ENCODE measurements at regions not wholly inside any gene's neighbourhood (a gene's known extent, or its start where the extent isn't known, plus 50 kb on each side); places are given as distances from the start of the nearest gene placed in this dataset.

DNA sequence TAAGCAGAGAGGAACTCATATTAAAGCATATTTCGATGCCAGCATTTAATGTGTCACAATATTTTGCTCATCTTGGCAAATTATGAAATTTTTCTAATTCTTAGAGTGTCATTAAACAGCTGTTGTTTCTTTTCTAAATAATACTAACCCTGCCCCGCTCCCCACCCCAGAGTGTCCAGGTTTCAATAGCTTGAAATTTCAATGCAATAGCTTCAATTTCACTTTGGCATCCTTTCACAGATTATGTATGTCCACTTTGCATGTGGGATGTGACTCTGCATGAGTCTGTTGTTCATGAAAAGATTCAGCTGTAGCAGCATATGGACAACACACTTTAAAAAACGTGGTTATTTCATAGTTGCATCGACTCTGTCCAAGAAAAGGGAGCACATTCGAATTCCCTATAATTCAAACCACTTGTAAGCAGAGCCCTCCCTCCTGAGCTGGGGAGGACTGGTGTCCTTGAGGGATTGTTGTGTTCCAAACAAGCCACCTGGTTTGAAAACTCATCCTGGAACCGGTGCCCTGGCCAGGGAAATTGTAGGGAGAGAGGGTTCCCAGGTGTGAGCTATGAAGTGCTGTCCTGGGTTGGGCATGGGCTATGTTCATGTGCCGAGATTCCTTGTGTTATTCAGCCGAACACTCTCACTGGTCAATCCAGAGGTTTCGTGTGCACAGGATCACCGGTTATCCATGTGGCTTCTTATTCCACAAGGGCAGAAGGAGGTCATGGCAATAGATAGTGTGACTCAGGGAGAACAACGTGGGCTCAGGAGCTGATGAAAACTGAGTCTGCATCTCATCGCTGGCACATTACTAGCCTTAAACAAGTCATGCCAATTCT is 64.6 kb upstream of the CREB5 start:
- no peak overlapping the region for H3K4me3 ChIP-seq
- no peak for TF ChIP-seq CTCF (IDR thresholded peaks at IDR 0.05)
- TF ChIP-seq POLR2A (IDR thresholded peaks at IDR 0.05): no peak
- no peak for TF ChIP-seq POLR2AphosphoS5 (IDR thresholded peaks at IDR 0.05)
- H3K27ac ChIP-seq: peak overlapping the region; percentile 40 to 64
- H3K27me3 ChIP-seq: no peaks in the 10 kb centered on the region
- H3K36me3 ChIP-seq: no peaks in the 10 kb centered on the region
- intact Hi-C loops (cut with DNase I; ENCODE audit: low total_unique reads): no loop called here
- H3K4me1 ChIP-seq: no peaks in the 10 kb centered on the region
- no peak for DNase-seq (ENCODE audit: low spot score in 2 of 2)
- H3K9me3 ChIP-seq: no peaks in the 10 kb centered on the region

DNA sequence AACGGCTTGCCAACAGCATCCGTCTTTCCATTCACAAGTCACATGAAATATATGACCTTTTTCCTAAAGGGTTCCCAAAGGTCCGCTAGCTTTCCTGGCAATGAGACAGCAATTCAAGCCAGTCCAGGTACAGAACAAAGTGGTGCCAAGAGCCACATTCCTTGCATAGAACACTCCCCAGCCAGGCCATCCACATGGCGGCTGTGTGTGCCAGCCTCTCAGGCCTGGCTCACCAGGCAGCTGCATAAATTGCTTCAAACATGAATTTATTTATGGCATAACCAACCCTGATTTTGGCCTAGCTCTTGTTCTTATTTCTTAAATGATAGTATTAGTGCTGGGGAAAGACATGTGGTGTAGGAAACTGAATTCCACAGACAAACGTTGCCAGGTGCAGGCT is 63.7 kb upstream of the CREB5 start:
- Histone ChIP-seq H3K4me3 (no peak overlapping the region), H3K4me1 (no peaks in the 10 kb centered on the region), H3K27ac (peak overlapping the region in 1 of 2 donors; percentile 64), H3K9me3 (no peaks in the 10 kb centered on the region), H3K27me3 (no peaks in the 10 kb centered on the region), H3K36me3 (no peaks in the 10 kb centered on the region)
- peak in 1 of 2 donors; percentile 55 for DNase-seq (ENCODE audit: low spot score in 2 of 2)
- intact Hi-C loops (cut with DNase I; ENCODE audit: low total_unique reads): no loop called here
- TF ChIP-seq POLR2A (IDR thresholded peaks at IDR 0.05) (no peak), CTCF (IDR thresholded peaks at IDR 0.05) (no peak), POLR2AphosphoS5 (IDR thresholded peaks at IDR 0.05) (no peak)

- Histone ChIP-seq H3K27ac (no peak overlapping the region), H3K9me3 (no peaks in the 10 kb centered on the region), H3K4me3 (no peak overlapping the region), H3K36me3 (no peaks in the 10 kb centered on the region), H3K4me1 (no peaks in the 10 kb centered on the region), H3K27me3 (no peaks in the 10 kb centered on the region)
- no peak for DNase-seq (ENCODE audit: low spot score in 2 of 2)
- intact Hi-C loops (cut with DNase I; ENCODE audit: low total_unique reads): no loop called here
- TF ChIP-seq CTCF (IDR thresholded peaks at IDR 0.05) (no peak), POLR2AphosphoS5 (IDR thresholded peaks at IDR 0.05) (no peak), POLR2A (IDR thresholded peaks at IDR 0.05) (no peak)
Measured at GRCh38 chr7:28349637-28350036, 62.7 kb upstream of the CREB5 start.

- TF ChIP-seq POLR2A (IDR thresholded peaks at IDR 0.05) (no peak), POLR2AphosphoS5 (IDR thresholded peaks at IDR 0.05) (no peak), CTCF (IDR thresholded peaks at IDR 0.05) (no peak)
- Histone ChIP-seq H3K4me1 (no peaks in the 10 kb centered on the region), H3K9me3 (no peaks in the 10 kb centered on the region), H3K4me3 (no peak overlapping the region), H3K36me3 (no peaks in the 10 kb centered on the region), H3K27me3 (no peaks in the 10 kb centered on the region), H3K27ac (no peak overlapping the region)
- intact Hi-C loops (cut with DNase I; ENCODE audit: low total_unique reads): no loop called here
- no peak for DNase-seq (ENCODE audit: low spot score in 2 of 2)
Measured at GRCh38 chr7:28350662-28351061, 61.7 kb upstream of the CREB5 start.

DNA sequence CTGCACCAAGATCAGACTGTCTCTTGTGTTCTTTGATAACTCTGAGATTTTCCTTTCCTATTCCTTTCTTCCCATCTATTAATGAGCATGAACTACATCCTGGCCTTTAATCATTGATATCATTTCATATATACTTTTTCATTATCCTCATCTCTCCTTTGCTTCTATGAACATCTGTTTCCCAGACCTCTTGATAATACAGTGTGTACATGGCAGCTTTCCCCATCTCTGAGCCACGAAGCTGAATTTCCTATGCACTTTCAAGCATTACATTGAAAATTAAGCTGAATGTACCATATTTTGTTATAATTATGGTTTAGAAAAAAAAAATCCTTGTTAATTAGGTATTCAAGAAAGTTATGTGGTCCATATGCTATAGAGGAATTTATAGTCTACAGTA is 60.9 kb upstream of the CREB5 start:
- H3K27me3 ChIP-seq: no peaks in the 10 kb centered on the region
- TF ChIP-seq CTCF (IDR thresholded peaks at IDR 0.05): no peak
- TF ChIP-seq POLR2A (IDR thresholded peaks at IDR 0.05): no peak
- TF ChIP-seq POLR2AphosphoS5 (IDR thresholded peaks at IDR 0.05): no peak
- no peak overlapping the region for H3K27ac ChIP-seq
- intact Hi-C loops (cut with DNase I; ENCODE audit: low total_unique reads): no loop called here
- H3K36me3 ChIP-seq: no peaks in the 10 kb centered on the region
- DNase-seq (ENCODE audit: low spot score in 2 of 2): no peak
- no peak overlapping the region for H3K4me3 ChIP-seq
- H3K4me1 ChIP-seq: no peaks in the 10 kb centered on the region
- H3K9me3 ChIP-seq: no peaks in the 10 kb centered on the region
